Keratinocyte (primary cell): ENCODE measurements at regions not wholly inside any gene's neighbourhood (a gene's known extent, or its start where the extent isn't known, plus 50 kb on each side); places are given as distances from the start of the nearest gene placed in this dataset.

Experiments used
- DNase-seq: peaks from one replicate; pipeline ENCODE4 v3.0.0-alpha.2; 2011; ENCODE audit warnings: low read depth, missing footprints, low spot score
- FAIRE-seq: peaks from 2 replicates; lab custom pipeline; 2011; peaks lifted over from hg19 to GRCh38; lab: Jason Lieb, UNC
- H2AFZ ChIP-seq: 2 replicates; pipeline ENCODE4 v1.6.0; 2012; ENCODE audit warnings: low read length, control low read depth, inconsistent platforms; ENCODE audit not compliant: control insufficient read depth
- H3K27ac ChIP-seq: 2 replicates; pipeline ENCODE4 v1.5.1; 2011; ENCODE audit warnings: low read length; ENCODE audit not compliant: control insufficient read depth, insufficient read depth
- H3K27me3 ChIP-seq: 3 replicates; pipeline ENCODE4 v1.6.0; 2011; ENCODE audit warnings: low read length; ENCODE audit not compliant: control insufficient read depth, insufficient read depth; ENCODE audit errors: extremely low read depth
- H3K36me3 ChIP-seq, 2 experiments: 2 replicates in 1 of 2; 3 replicates in 1 of 2; pipeline ENCODE4 v1.5.1; 2011; ENCODE audit warnings: low read length in 2 of 2, mild to moderate bottlenecking in 1 of 2; ENCODE audit not compliant: control insufficient read depth in 2 of 2, insufficient read depth in 2 of 2; ENCODE audit errors: extremely low read depth in 1 of 2
- H3K4me1 ChIP-seq: 3 replicates; pipeline ENCODE4 v1.5.1; 2011; ENCODE audit warnings: low read length; ENCODE audit not compliant: control insufficient read depth, insufficient read depth; ENCODE audit errors: extremely low read depth
- H3K4me2 ChIP-seq: 3 replicates; pipeline ENCODE4 v1.6.0; 2011; ENCODE audit warnings: low read depth, low read length; ENCODE audit not compliant: control insufficient read depth, insufficient read depth; ENCODE audit errors: extremely low read depth
- H3K4me3 ChIP-seq, 3 experiments: fragments of 200-600 bp in 1 of 3; sonication (generic) in 1 of 3; 2 replicates in 2 of 3; 3 replicates in 1 of 3; pipeline ENCODE4 v1.5.1; 2011 to 2016; ENCODE audit warnings: low read length in 3 of 3, mild to moderate bottlenecking in 3 of 3, control low read depth in 2 of 3, inconsistent platforms in 1 of 3, low read depth in 1 of 3, mixed read lengths in 1 of 3, mixed run types in 1 of 3, moderate library complexity in 1 of 3; ENCODE audit not compliant: control insufficient read depth in 2 of 3, insufficient read depth in 2 of 3; ENCODE audit errors: extremely low read depth in 1 of 3
- H3K79me2 ChIP-seq: 2 replicates; pipeline ENCODE4 v1.6.0; 2012; ENCODE audit warnings: low read length; ENCODE audit not compliant: control insufficient read depth, insufficient read depth
- H3K9ac ChIP-seq: 3 replicates; pipeline ENCODE4 v1.6.0; 2011; ENCODE audit warnings: low read length; ENCODE audit not compliant: control insufficient read depth, insufficient read depth; ENCODE audit errors: extremely low read depth
- H3K9me1 ChIP-seq: 3 replicates; pipeline ENCODE4 v1.6.0; 2011; ENCODE audit warnings: low read length; ENCODE audit not compliant: control insufficient read depth, insufficient read depth; ENCODE audit errors: extremely low read depth
- H3K9me3 ChIP-seq: 2 replicates; pipeline ENCODE4 v1.5.1; 2012; ENCODE audit warnings: low read depth, low read length; ENCODE audit not compliant: control insufficient read depth
- H4K20me1 ChIP-seq: 3 replicates; pipeline ENCODE4 v1.6.0; 2011; ENCODE audit warnings: low read length; ENCODE audit not compliant: control insufficient read depth, insufficient read depth; ENCODE audit errors: extremely low read depth
- EZH2 ChIP-seq: IDR thresholded peaks from one replicate; pipeline ENCODE4 v1.6.1; 2012; ENCODE audit warnings: inconsistent platforms, mild to moderate bottlenecking, low read length, moderate library complexity
- dilution Hi-C: fragments of 300-500 bp; cut with MboI; formaldehyde crosslinking; loops from one replicate; pipeline ENCODE4 v1.7.0; 2020; ENCODE audit warnings: low sequenced_read_pairs; ENCODE audit not compliant: extremely low pct_ligation_motif_present
- TF ChIP-seq, protein P1 (sequence below), 3 experiments: IDR thresholded peaks in 1 of 3; conservative IDR thresholded peaks in 1 of 3; optimal IDR thresholded peaks in 1 of 3; 2 replicates in 2 of 3; 3 replicates in 1 of 3; pipeline versions ENCODE3 to v1.5.1; 2011; ENCODE audit warnings: low read length in 3 of 3, mild to moderate bottlenecking in 3 of 3, moderate library complexity in 2 of 3, control low read depth in 1 of 3, inconsistent platforms in 1 of 3; ENCODE audit not compliant: insufficient read depth in 2 of 3; ENCODE audit errors: extremely low read depth in 1 of 3

DNA sequence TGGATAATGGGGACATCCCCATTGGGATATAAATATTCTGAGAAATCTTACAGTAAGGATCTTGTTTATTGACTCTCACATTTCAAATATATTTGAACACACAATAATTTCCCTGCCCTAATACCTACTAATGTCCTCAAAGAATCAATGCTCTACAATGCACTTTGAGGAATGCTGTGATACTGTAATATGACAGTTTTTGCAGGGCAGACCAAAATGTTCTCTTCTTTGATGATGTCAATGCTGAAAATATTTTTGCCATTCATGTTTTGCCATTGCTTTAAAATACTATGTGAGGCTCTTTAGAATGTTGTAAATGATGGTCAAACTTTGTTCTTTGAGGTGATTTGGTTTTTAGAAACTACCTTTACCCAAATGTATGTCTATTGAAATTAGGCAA, 594.1 kb downstream of the INHBA start:
- dilution Hi-C loops: no loop called here
- H3K79me2 ChIP-seq: no peaks in the 10 kb centered on the region
- peak overlapping the region; percentile 99 for H3K27ac ChIP-seq
- no peak for DNase-seq
- no peaks in the 10 kb centered on the region for H3K27me3 ChIP-seq
- H3K4me2 ChIP-seq: peak overlapping the region; percentile 80
- peaks cover 45% of the 10 kb centered on the region for H3K4me1 ChIP-seq
- no peaks in the 10 kb centered on the region for H4K20me1 ChIP-seq
- no peak overlapping the region for H3K4me3 ChIP-seq
- peak overlapping the region; percentile 66 for H3K9ac ChIP-seq
- no peaks in the 10 kb centered on the region for H3K36me3 ChIP-seq
- no peaks in the 10 kb centered on the region for H3K9me3 ChIP-seq
- no peak for TF ChIP-seq EZH2
- TF ChIP-seq, protein P1, sequence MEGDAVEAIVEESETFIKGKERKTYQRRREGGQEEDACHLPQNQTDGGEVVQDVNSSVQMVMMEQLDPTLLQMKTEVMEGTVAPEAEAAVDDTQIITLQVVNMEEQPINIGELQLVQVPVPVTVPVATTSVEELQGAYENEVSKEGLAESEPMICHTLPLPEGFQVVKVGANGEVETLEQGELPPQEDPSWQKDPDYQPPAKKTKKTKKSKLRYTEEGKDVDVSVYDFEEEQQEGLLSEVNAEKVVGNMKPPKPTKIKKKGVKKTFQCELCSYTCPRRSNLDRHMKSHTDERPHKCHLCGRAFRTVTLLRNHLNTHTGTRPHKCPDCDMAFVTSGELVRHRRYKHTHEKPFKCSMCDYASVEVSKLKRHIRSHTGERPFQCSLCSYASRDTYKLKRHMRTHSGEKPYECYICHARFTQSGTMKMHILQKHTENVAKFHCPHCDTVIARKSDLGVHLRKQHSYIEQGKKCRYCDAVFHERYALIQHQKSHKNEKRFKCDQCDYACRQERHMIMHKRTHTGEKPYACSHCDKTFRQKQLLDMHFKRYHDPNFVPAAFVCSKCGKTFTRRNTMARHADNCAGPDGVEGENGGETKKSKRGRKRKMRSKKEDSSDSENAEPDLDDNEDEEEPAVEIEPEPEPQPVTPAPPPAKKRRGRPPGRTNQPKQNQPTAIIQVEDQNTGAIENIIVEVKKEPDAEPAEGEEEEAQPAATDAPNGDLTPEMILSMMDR (optimal IDR thresholded peaks at IDR 0.05 in 1 of 3, IDR thresholded peaks at IDR 0.05 in 1 of 3, conservative IDR thresholded peaks at IDR 0.05 in 1 of 3; ENCODE audit: extremely low read depth in 1 of 3, insufficient read depth in 2 of 3, low read length in 3 of 3): no peak
- H2AFZ ChIP-seq: no peak overlapping the region
- no peaks in the 10 kb centered on the region for H3K9me1 ChIP-seq
- no peak for FAIRE-seq

DNA sequence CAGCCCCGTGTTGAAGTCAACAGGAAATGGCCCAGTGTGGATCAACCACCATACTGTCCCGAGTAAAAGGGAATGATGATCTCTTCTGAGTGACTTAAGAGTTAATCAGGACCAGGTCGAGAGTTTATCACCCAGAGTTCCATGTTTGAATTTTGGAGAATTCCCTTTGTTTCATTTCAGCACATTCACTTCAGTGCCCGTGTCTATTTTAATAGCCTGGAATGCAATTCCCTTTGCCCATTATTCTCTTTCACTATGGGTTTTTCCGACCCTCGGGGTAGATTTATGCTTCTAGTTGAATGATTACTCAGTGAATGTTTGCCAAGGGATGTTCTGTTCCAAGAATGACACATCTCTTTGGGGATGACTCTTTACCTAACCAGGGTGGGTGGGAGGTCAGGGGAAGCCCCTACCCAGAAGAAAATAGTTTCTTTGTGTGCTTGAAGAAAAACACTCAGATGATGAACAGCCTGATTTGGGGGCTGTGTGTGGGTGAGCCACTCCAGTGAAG, 594.9 kb downstream of the INHBA start:
- TF ChIP-seq EZH2: no peak
- TF ChIP-seq, protein P1 (optimal IDR thresholded peaks at IDR 0.05 in 1 of 3, IDR thresholded peaks at IDR 0.05 in 1 of 3, conservative IDR thresholded peaks at IDR 0.05 in 1 of 3; ENCODE audit: extremely low read depth in 1 of 3, insufficient read depth in 2 of 3, low read length in 3 of 3): no peak
- no peaks in the 10 kb centered on the region for H4K20me1 ChIP-seq
- H3K27me3 ChIP-seq: no peaks in the 10 kb centered on the region
- no peaks in the 10 kb centered on the region for H3K9me3 ChIP-seq
- no peaks in the 10 kb centered on the region for H3K36me3 ChIP-seq
- peak overlapping the region; percentile 80 for H3K4me2 ChIP-seq
- H2AFZ ChIP-seq: no peak overlapping the region
- H3K9ac ChIP-seq: peak overlapping the region; percentile 86
- no peaks in the 10 kb centered on the region for H3K79me2 ChIP-seq
- peaks cover 53% of the 10 kb centered on the region for H3K4me1 ChIP-seq
- peak overlapping the region in 2 of 3 experiments; percentile 6 to 61 for H3K4me3 ChIP-seq
- FAIRE-seq (no peak), DNase-seq (peak; percentile 89)
- peak overlapping the region; percentile 99 for H3K27ac ChIP-seq
- H3K9me1 ChIP-seq: no peaks in the 10 kb centered on the region
- dilution Hi-C loops: no loop called here
